Astrocyte (in vitro differentiated cells and primary cell): ENCODE measurements at regions not wholly inside any gene's neighbourhood (a gene's known extent, or its start where the extent isn't known, plus 50 kb on each side); places are given as distances from the start of the nearest gene placed in this dataset.

Source experiments
- DNase-seq: peaks from one replicate; pipeline ENCODE4 v3.0.0-alpha.2; 2010; ENCODE audit warnings: low read depth
- FAIRE-seq: peaks from 2 replicates; lab custom pipeline; 2011; peaks lifted over from hg19 to GRCh38; lab: Jason Lieb, UNC
- H2AFZ ChIP-seq: 2 replicates; pipeline ENCODE4 v1.6.0; 2012; ENCODE audit warnings: low read depth, low read length, inconsistent platforms
- H3K27ac ChIP-seq: 2 replicates; pipeline ENCODE4 v1.5.1; 2011; ENCODE audit warnings: low read depth, low read length, inconsistent platforms
- H3K27me3 ChIP-seq: 2 replicates; pipeline ENCODE4 v1.6.0; 2011; ENCODE audit warnings: low read length, inconsistent platforms; ENCODE audit not compliant: insufficient read depth
- H3K36me3 ChIP-seq: 2 replicates; pipeline ENCODE4 v1.5.1; 2011; ENCODE audit warnings: low read length, inconsistent platforms; ENCODE audit not compliant: insufficient read depth
- H3K4me1 ChIP-seq: 2 replicates; pipeline ENCODE4 v1.5.1; 2011; ENCODE audit warnings: low read length, inconsistent platforms; ENCODE audit not compliant: insufficient read depth
- H3K4me2 ChIP-seq: 2 replicates; pipeline ENCODE4 v1.6.0; 2012; ENCODE audit warnings: low read length, inconsistent platforms
- H3K4me3 ChIP-seq: 2 replicates; pipeline ENCODE4 v1.5.1; 2011; ENCODE audit warnings: low read depth, mild to moderate bottlenecking, low read length, inconsistent platforms; ENCODE audit not compliant: insufficient read depth
- H3K79me2 ChIP-seq: 2 replicates; pipeline ENCODE4 v1.6.0; 2012; ENCODE audit warnings: mild to moderate bottlenecking, low read length, inconsistent platforms; ENCODE audit not compliant: insufficient read depth
- H3K9ac ChIP-seq: 2 replicates; pipeline ENCODE4 v1.6.0; 2012; ENCODE audit warnings: mild to moderate bottlenecking, low read length, inconsistent platforms
- H3K9me3 ChIP-seq: 2 replicates; pipeline ENCODE4 v1.5.1; 2012; ENCODE audit warnings: low read depth, mild to moderate bottlenecking, low read length, inconsistent platforms; ENCODE audit not compliant: insufficient read depth
- H4K20me1 ChIP-seq: 2 replicates; pipeline ENCODE4 v1.6.0; 2012; ENCODE audit warnings: low read length, inconsistent platforms; ENCODE audit not compliant: insufficient read depth
- H3K27ac Mint-ChIP-seq: one replicate; pipeline ENCODE4 v1.8.0; 2021; ENCODE audit warnings: mild to moderate bottlenecking, mixed read lengths; ENCODE audit not compliant: unreplicated experiment
- H3K27me3 Mint-ChIP-seq: one replicate; pipeline ENCODE4 v1.8.0; 2021; ENCODE audit warnings: low read depth, mixed read lengths; ENCODE audit not compliant: unreplicated experiment
- H3K36me3 Mint-ChIP-seq: one replicate; pipeline ENCODE4 v1.8.0; 2021; ENCODE audit warnings: low read depth, mixed read lengths; ENCODE audit not compliant: unreplicated experiment
- H3K4me1 Mint-ChIP-seq: one replicate; pipeline ENCODE4 v1.8.0; 2021; ENCODE audit warnings: low read depth, mixed read lengths; ENCODE audit not compliant: unreplicated experiment
- H3K4me3 Mint-ChIP-seq: one replicate; pipeline ENCODE4 v1.8.0; 2021; ENCODE audit warnings: mild to moderate bottlenecking, moderate library complexity, mixed read lengths; ENCODE audit not compliant: unreplicated experiment
- H3K9me3 Mint-ChIP-seq: one replicate; pipeline ENCODE4 v1.8.0; 2021; ENCODE audit warnings: mild to moderate bottlenecking, mixed read lengths; ENCODE audit not compliant: unreplicated experiment
- CTCF ChIP-seq: IDR thresholded peaks from 2 replicates; pipeline ENCODE4 v1.5.1; 2011; ENCODE audit warnings: low read depth, mild to moderate bottlenecking, inconsistent platforms, low read length, moderate library complexity; ENCODE audit not compliant: insufficient read depth
- EZH2 ChIP-seq: IDR thresholded peaks from 2 replicates; pipeline ENCODE4 v1.6.1; 2012; ENCODE audit warnings: mild to moderate bottlenecking, low read length, inconsistent platforms; ENCODE audit not compliant: insufficient read depth

GRCh38 chr10:47094636-47095035, 183.4 kb downstream of the PTPN20 start:
- peaks cover 33% of the 10 kb centered on the region for H3K27me3 Mint-ChIP-seq
- H3K36me3 Mint-ChIP-seq = no peaks in the 10 kb centered on the region
- no peak overlapping the region for H3K4me3 Mint-ChIP-seq
- Histone ChIP-seq H3K9ac (no peak overlapping the region), H3K36me3 (no peaks in the 10 kb centered on the region), H3K27ac (no peak overlapping the region), H3K4me1 (no peaks in the 10 kb centered on the region), H4K20me1 (no peaks in the 10 kb centered on the region), H3K4me3 (no peak overlapping the region), H3K9me3 (no peaks in the 10 kb centered on the region), H3K4me2 (no peak overlapping the region), H2AFZ (no peak overlapping the region), H3K27me3 (no peaks in the 10 kb centered on the region), H3K79me2 (no peaks in the 10 kb centered on the region)
- peaks cover 4% of the 10 kb centered on the region for H3K9me3 Mint-ChIP-seq
- H3K27ac Mint-ChIP-seq = no peak overlapping the region
- DNase-seq = no peak
- no peak for FAIRE-seq
- H3K4me1 Mint-ChIP-seq = peaks cover 5% of the 10 kb centered on the region
- TF ChIP-seq EZH2 (no peak), CTCF (no peak)

GRCh38 chr10:47095211-47095610, 184.0 kb downstream of the PTPN20 start:
- no peak overlapping the region for H3K9ac ChIP-seq
- peaks cover 5% of the 10 kb centered on the region for H3K4me1 Mint-ChIP-seq
- DNase-seq (no peak), FAIRE-seq (no peak)
- H3K79me2 ChIP-seq = no peaks in the 10 kb centered on the region
- no peaks in the 10 kb centered on the region for H4K20me1 ChIP-seq
- H3K9me3 Mint-ChIP-seq = peaks cover 4% of the 10 kb centered on the region
- H3K27me3 ChIP-seq = no peaks in the 10 kb centered on the region
- no peaks in the 10 kb centered on the region for H3K36me3 ChIP-seq
- no peak overlapping the region for H3K4me3 Mint-ChIP-seq
- no peaks in the 10 kb centered on the region for H3K9me3 ChIP-seq
- no peak overlapping the region for H3K27ac Mint-ChIP-seq
- H3K27me3 Mint-ChIP-seq = peaks cover 34% of the 10 kb centered on the region
- no peak overlapping the region for H3K4me2 ChIP-seq
- no peak overlapping the region for H3K27ac ChIP-seq
- H3K4me3 ChIP-seq = no peak overlapping the region
- no peaks in the 10 kb centered on the region for H3K4me1 ChIP-seq
- no peak for TF ChIP-seq CTCF
- no peaks in the 10 kb centered on the region for H3K36me3 Mint-ChIP-seq
- no peak overlapping the region for H2AFZ ChIP-seq

GRCh38 chr10:47095848-47096612, 184.8 kb downstream of the PTPN20 start:
- no peak for DNase-seq
- TF ChIP-seq EZH2 (no peak), CTCF (no peak)
- Mint-ChIP-seq H3K27ac (no peak overlapping the region), H3K4me3 (no peak overlapping the region), H3K4me1 (peaks cover 1% of the 10 kb centered on the region), H3K9me3 (peaks cover 4% of the 10 kb centered on the region), H3K27me3 (peaks cover 32% of the 10 kb centered on the region), H3K36me3 (no peaks in the 10 kb centered on the region)
- no peak overlapping the region for H3K4me3 ChIP-seq
- no peaks in the 10 kb centered on the region for H3K79me2 ChIP-seq
- H3K27me3 ChIP-seq = no peaks in the 10 kb centered on the region
- FAIRE-seq = no peak
- H3K9ac ChIP-seq = no peak overlapping the region
- H3K27ac ChIP-seq = no peak overlapping the region
- H4K20me1 ChIP-seq = no peaks in the 10 kb centered on the region
- no peak overlapping the region for H3K4me2 ChIP-seq
- no peaks in the 10 kb centered on the region for H3K36me3 ChIP-seq
- no peak overlapping the region for H2AFZ ChIP-seq
- H3K4me1 ChIP-seq = no peaks in the 10 kb centered on the region
- H3K9me3 ChIP-seq = no peaks in the 10 kb centered on the region
